NCI-H2196 (cell line): ENCODE measurements at regions not wholly inside any gene's neighbourhood (a gene's known extent, or its start where the extent isn't known, plus 50 kb on each side); places are given as distances from the start of the nearest gene placed in this dataset.

ENCODE experiments used
- DNase-seq: peaks from one replicate; lab custom pipeline; 2025; ENCODE audit not compliant: unreplicated experiment; lab: John Stamatoyannopoulos, UW

- no peak for DNase-seq
Observed at GRCh38 chr11:28464252-28464867, 356.2 kb downstream of the METTL15 start.

DNA sequence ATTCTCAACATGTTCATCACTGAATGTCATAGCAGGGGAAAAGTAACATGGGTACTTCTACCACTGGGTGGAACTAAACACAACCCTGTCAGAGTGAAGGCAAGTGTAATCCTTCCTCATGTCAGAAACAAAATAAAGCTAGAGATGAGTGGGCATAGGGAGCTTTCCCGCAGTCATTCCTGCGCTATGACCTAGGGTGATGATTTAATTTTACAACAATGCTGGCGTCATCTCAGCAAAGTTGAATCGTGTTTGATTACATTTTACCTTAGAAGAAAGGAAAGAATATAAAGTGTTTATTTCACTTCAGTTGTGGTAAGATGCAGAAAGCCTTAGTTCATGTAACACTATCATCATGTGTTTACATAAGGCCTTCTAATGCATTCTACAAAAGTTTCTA lies 355.6 kb downstream of the METTL15 start:
- no peak for DNase-seq

- DNase-seq, result no peak
Observed at GRCh38 chr11:28461846-28462245, 353.7 kb downstream of the METTL15 start.

DNA sequence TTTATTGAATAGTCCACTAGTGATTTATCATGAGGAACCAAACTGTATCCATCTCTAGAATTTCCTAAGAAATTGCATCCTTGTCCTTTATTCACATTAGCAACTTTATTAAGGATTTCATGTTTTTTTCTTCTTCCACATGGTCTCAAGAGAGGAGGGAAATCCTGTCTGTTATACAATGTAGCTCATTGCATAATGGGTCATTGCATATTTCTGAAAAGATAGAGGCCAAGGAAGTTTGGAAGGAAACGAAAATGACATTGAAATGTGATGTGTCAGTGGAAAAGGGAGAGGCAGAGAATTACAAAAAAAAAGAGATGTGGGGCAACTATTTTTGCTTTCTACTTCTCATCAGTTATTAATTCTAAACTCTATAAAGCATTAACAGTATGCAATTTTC lies 353.1 kb downstream of the METTL15 start:
- DNase-seq, result no peak

DNA sequence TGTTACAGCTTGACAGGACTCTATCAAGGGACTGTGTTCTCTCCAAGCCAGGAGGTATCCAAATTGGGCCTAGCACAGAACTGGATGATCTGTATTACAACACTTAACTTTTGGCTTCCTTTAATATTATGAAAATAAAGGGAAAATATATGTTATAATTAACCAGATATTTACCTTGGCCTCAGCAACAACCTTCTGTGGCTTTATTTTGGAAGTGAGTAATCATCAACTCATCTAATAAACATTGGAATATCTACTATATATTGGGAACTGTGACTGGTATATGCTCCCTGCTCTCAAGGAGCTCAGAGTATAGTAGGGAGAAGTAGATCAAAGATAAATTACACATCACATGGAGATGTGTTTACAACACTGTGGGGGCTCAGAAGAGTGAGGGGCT lies 352.2 kb downstream of the METTL15 start:
- DNase-seq, result no peak

- DNase-seq, result no peak
Observed at GRCh38 chr11:28459912-28460311, 351.7 kb downstream of the METTL15 start.

DNA sequence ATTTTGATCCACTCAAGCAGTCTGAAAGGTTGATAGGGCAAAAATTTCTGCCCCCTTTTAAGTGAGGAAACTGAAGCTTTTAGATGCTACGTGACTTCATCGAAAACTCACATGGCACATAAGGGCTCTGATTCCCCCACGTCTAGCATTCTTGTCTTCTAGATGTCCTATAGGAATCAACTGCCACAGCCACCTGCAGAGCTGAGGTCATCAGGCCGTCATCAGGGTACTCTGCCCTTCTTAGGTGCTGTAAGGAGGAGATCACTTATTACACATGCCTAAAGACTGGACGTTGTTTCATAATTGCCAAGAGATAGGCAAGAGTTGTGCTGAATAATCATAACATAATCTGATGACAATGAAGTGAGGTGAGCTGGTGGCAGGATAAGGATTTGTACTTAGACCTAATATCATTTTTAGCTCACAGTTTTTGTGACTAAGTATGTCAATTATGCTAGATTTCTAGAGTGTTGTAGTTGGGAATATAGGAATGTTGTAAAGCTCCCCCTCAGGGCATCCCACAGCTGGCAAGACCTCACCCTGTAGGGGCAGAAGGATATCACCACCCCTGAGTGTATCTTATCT lies 349.4 kb downstream of the METTL15 start:
- no peak for DNase-seq

DNA sequence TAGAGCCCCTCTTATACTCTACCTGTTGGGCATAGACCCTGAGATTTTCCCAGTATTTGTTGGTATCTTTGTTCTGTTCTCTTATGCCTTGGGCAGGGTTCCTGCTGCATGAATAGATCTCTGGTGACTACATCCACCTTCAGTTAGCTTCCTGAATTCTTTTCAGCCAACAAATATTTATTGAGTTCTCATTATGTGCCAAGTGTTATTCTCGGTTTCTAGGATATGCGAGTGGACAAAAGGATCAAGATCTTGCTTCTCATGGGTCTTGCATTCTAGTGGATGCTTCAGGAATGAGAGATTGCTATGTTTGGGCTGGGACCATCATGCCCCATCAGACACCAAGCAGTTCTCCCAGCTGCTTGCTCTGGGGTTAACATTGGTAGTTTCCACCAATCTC lies 340.0 kb downstream of the METTL15 start:
- DNase-seq, result no peak

DNA sequence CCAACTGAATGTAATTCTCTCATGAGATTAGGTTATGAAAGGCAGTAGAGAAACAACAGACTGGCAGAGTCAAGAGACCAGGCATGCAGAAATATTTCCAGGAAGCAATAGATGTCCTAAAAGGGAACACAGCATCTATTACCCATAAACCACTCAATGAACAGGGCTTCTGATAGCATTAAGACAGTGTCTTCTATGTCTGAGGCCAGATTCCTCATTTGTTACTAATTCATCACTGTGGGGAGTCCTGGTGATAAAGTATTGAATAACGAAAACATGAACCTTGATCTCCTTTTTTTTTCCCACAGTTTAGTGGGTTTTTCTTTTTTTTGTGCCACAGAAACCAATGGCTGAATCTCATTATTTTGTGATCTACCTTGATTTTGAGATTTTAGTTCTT lies 339.0 kb downstream of the METTL15 start:
- DNase-seq, result no peak

DNA sequence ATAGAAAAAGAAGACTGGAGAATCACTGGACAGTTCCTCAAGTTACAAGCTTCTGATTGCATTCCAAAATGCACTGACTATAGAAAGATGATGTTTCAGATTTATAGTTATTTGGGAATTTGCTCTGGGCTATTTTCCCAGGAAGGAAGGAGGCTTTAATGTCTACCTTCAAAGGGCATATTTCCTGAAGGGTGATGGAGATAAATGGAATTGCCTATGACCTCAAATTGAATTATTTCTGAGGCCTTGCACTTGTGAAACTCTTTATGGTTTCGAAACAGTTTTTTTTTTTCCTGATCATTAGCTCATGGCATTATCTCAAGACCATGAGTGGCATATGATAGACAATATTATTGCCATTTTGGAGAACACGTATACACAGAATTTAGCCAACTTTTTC lies 333.9 kb downstream of the METTL15 start:
- no peak for DNase-seq

DNA sequence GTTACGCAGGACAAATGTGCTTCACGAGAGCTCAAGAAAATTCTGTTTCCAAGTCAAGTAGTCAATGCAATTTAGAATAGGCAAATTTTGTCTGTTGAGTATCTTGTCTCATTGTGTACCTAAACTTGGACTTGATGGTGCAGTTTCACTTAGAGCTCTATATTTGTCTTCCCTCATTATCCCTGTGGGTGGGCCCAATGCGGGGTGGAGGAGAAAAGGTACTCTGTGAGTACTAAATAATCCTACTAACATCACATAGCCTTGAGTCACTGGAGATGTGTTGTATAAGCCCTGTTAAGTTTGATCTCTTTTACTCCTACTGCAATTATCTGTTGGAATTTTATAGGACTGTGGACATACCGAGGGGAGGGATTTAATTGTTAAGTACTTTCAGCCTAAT lies 331.2 kb downstream of the METTL15 start:
- no peak for DNase-seq

GRCh38 chr11:28420099-28420498 lies 311.9 kb downstream of the METTL15 start:
- DNase-seq, result no peak

- no peak for DNase-seq
Observed at GRCh38 chr11:28417601-28418323, 309.6 kb downstream of the METTL15 start.

- DNase-seq, result no peak
Observed at GRCh38 chr11:28412029-28412428, 303.8 kb downstream of the METTL15 start.

DNA sequence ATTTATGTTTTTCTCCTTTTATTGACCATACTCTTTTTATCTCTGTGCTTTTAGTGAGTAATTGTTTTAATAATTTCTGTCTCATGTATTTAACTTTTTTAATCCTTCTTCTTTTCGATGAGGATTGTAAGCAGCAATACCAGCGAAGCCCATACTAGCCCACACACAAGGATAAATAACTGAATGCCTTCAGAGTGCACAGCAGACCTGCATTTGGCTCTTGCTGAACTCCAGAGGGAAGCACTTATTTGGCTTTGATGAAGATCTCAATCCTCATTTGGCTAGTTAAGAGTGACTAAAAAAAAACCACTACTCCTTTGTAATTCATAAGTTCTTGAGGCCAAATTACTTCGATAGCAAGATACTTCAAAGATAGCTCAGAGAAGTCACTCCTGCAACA lies 293.3 kb downstream of the METTL15 start:
- DNase-seq, result no peak

DNA sequence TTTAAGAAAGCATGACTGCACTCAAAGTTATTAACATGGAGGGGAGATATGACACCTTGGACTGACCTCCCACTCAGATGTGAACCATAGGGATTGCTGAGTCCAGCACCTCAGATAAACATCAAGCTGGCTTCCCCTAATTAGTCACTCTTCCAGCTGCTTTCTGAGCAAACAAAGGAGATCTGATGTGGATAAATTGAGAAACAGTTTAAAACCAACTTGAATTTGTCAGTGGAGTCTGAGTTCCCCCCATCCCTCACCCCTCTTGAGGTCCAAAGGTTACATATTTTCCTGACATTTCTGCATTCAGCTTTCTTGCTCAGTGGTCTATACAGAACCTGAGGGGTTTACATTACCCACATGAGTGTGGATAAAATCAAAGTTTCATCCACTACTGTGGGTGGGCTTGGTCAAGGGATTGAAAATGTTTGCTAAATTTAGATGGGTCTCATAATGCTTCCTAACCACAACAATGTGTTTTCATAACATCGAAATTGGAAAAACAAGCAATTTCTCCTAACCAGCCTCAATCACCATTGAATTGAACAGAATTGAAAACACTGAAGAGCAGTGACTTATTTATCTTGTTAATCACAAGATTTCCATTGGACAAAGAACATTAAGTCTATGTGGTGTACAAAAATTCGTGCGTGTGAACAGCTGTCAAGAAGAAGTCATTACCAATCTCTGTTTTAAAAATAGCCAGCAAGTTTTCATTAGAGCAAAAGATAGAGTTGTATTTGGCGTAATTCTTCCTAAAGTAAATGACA lies 292.3 kb downstream of the METTL15 start:
- no peak for DNase-seq

DNA sequence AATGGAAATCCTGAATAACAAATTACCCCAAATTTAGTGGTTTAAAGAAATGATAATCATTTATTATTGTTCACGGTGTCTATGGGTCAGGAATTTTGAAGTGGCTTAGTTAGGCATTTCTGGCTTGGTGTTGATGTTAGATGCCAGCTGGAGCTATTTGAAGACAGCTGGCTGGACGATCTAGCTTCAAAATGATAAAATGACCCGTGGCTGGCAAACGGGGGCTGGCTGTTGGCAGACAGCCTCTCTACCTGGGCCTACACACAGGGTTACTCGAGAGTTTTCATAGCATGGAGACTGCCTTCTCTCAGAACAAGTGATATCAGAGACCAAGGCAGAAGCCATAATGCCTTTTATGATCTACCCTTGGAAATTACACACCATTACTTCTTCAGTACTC lies 285.2 kb downstream of the METTL15 start:
- no peak for DNase-seq

DNA sequence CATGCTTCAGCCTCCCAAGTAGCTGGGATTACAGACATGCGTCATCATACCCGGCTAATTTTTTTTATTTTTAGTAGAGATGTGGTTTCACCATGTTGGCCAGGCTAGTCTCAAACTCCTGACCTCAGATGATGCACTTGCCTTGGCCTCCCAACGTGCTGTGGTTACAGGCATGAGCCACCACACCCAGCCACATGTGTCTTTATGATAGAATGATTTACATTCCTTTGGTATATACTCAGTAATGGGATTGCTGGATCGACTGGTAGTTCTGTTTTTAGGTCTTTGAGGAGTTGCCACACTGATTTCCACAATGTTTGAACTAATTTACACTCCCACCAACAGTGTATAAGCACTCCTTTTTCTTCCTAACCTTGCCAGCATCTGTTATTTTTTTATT lies 276.2 kb downstream of the METTL15 start:
- DNase-seq, result no peak

DNA sequence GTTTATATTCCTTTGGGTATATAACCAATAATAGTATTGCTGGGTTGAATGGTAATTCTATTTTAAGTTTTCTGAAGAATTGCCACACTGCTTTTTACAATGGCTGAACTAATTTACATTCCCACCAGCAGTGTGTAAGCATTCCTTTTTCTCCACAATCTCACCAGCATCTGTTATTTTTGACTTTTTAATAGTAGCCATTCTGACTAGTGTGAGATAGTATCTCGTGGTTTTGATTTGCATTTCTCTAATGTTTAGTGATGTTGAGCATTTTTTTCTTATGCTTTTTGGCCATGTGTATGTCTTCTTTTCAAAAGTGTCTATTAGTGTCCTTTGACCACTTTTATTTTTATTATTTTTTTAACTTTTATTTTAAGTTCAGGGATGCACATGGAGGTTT lies 275.3 kb downstream of the METTL15 start:
- DNase-seq, result no peak
